ENCODE measurements at regions not wholly inside any gene's neighbourhood (a gene's known extent, or its start where the extent isn't known, plus 50 kb on each side); places are given as distances from the start of the nearest gene placed in this dataset.

GRCh38 chr7:69177461-69177861 is 420.8 kb upstream of the AUTS2 start:
- POLR2A ChIA-PET (ENCODE audit: low non-redundant PET): no interaction called here
- CTCF ChIA-PET: no interaction called here
- no TSS peak for BruUV-seq (replicated peaks)
- DNase-seq (ENCODE audit: low spot score): no peak
- intact Hi-C loops (cut with micrococcal nuclease; ENCODE audit: unreplicated experiment): no loop called here
- H3K27ac ChIP-seq (ENCODE audit: low read depth, low read length, poor library complexity, severe bottlenecking): no peak overlapping the region
- H3K4me3 ChIP-seq (ENCODE audit: low read depth, low read length, poor library complexity, severe bottlenecking): no peak overlapping the region
- no peaks in the 10 kb centered on the region for H3K9me3 ChIP-seq (ENCODE audit: low read depth, low read length, poor library complexity, severe bottlenecking)
- no peaks in the 10 kb centered on the region for H3K27me3 ChIP-seq (replicated peaks; ENCODE audit: insufficient read depth, low read depth, low read length, poor library complexity)
- no peaks in the 10 kb centered on the region for H3K4me1 ChIP-seq (ENCODE audit: insufficient read depth, low read length, poor library complexity, severe bottlenecking)
- TF ChIP-seq CTCF (conservative IDR thresholded peaks at IDR 0.05; ENCODE audit: low read depth, low read length): no peak
- no peak for TF ChIP-seq EZH2 (IDR thresholded peaks at IDR 0.05; ENCODE audit: borderline replicate concordance, low read depth, low read length, poor library complexity, severe bottlenecking)
- H3K36me3 ChIP-seq (ENCODE audit: insufficient read depth, low read length, poor library complexity, severe bottlenecking): no peaks in the 10 kb centered on the region

- DNase-seq (ENCODE audit: low spot score): no peak
- Histone ChIP-seq H3K9me3 (ENCODE audit: low read depth, low read length, poor library complexity, severe bottlenecking) (no peaks in the 10 kb centered on the region), H3K27me3 (replicated peaks; ENCODE audit: insufficient read depth, low read depth, low read length, poor library complexity) (no peaks in the 10 kb centered on the region), H3K36me3 (ENCODE audit: insufficient read depth, low read length, poor library complexity, severe bottlenecking) (no peaks in the 10 kb centered on the region), H3K4me3 (ENCODE audit: low read depth, low read length, poor library complexity, severe bottlenecking) (no peak overlapping the region), H3K4me1 (ENCODE audit: insufficient read depth, low read length, poor library complexity, severe bottlenecking) (no peaks in the 10 kb centered on the region), H3K27ac (ENCODE audit: low read depth, low read length, poor library complexity, severe bottlenecking) (no peak overlapping the region)
- CTCF ChIA-PET: no interaction called here
- intact Hi-C loops (cut with micrococcal nuclease; ENCODE audit: unreplicated experiment): no loop called here
- TF ChIP-seq EZH2 (IDR thresholded peaks at IDR 0.05; ENCODE audit: borderline replicate concordance, low read depth, low read length, poor library complexity, severe bottlenecking) (no peak), CTCF (conservative IDR thresholded peaks at IDR 0.05; ENCODE audit: low read depth, low read length) (no peak)
- POLR2A ChIA-PET (ENCODE audit: low non-redundant PET): no interaction called here
- BruUV-seq (replicated peaks): no TSS peak
Observed at GRCh38 chr7:69177941-69178494, 420.3 kb upstream of the AUTS2 start.

GRCh38 chr7:69180662-69181061 is 417.6 kb upstream of the AUTS2 start:
- ChIA-PET CTCF (no interaction called here), POLR2A (ENCODE audit: low non-redundant PET) (no interaction called here)
- TF ChIP-seq CTCF (conservative IDR thresholded peaks at IDR 0.05; ENCODE audit: low read depth, low read length): no peak
- no peak for TF ChIP-seq EZH2 (IDR thresholded peaks at IDR 0.05; ENCODE audit: borderline replicate concordance, low read depth, low read length, poor library complexity, severe bottlenecking)
- Histone ChIP-seq H3K9me3 (ENCODE audit: low read depth, low read length, poor library complexity, severe bottlenecking) (no peaks in the 10 kb centered on the region), H3K27me3 (replicated peaks; ENCODE audit: insufficient read depth, low read depth, low read length, poor library complexity) (no peaks in the 10 kb centered on the region), H3K4me1 (ENCODE audit: insufficient read depth, low read length, poor library complexity, severe bottlenecking) (no peaks in the 10 kb centered on the region), H3K27ac (ENCODE audit: low read depth, low read length, poor library complexity, severe bottlenecking) (no peak overlapping the region), H3K36me3 (ENCODE audit: insufficient read depth, low read length, poor library complexity, severe bottlenecking) (no peaks in the 10 kb centered on the region), H3K4me3 (ENCODE audit: low read depth, low read length, poor library complexity, severe bottlenecking) (no peak overlapping the region)
- BruUV-seq (replicated peaks): no TSS peak
- no peak for DNase-seq (ENCODE audit: low spot score)
- intact Hi-C loops (cut with micrococcal nuclease; ENCODE audit: unreplicated experiment): no loop called here

All from A673 (cell line).